Activated CD4-positive, alpha-beta T cell treated with anti-CD3 and anti-CD28 coated beads, Interleukin-2, amount 50 U/mL, for 48 hours (primary cell): ENCODE measurements at regions not wholly inside any gene's neighbourhood (a gene's known extent, or its start where the extent isn't known, plus 50 kb on each side); places are given as distances from the start of the nearest gene placed in this dataset.

Experiments used
- DNase-seq, 2 experiments: peaks; one replicate each; pipeline ENCODE4 v3.0.0-alpha.2; 2020

- DNase-seq: no peak
These were observed 51.4 kb downstream of the MARCHF4 start for GRCh38 chr2:216320852-216321251.

GRCh38 chr2:216319771-216320170 is 52.5 kb downstream of the MARCHF4 start:
- DNase-seq: no peak

- DNase-seq: no peak
These were observed 53.8 kb downstream of the MARCHF4 start for GRCh38 chr2:216318521-216318874.

- no peak for DNase-seq
These were observed 54.3 kb downstream of the MARCHF4 start for GRCh38 chr2:216317831-216318520.

GRCh38 chr2:216316743-216317142 is 55.5 kb downstream of the MARCHF4 start:
- no peak for DNase-seq

GRCh38 chr2:216315802-216316603 is 56.3 kb downstream of the MARCHF4 start:
- DNase-seq: no peak

- no peak for DNase-seq
These were observed 59.8 kb downstream of the MARCHF4 start for GRCh38 chr2:216312441-216312840.

GRCh38 chr2:216308576-216308975 is 63.7 kb downstream of the MARCHF4 start:
- DNase-seq: no peak

GRCh38 chr2:216307496-216307895 is 64.8 kb downstream of the MARCHF4 start:
- no peak for DNase-seq

GRCh38 chr2:216306868-216307267 is 65.4 kb downstream of the MARCHF4 start:
- no peak for DNase-seq

- DNase-seq: no peak
These were observed 66.7 kb downstream of the MARCHF4 start for GRCh38 chr2:216305574-216305973.

GRCh38 chr2:216302981-216303676 is 69.2 kb downstream of the MARCHF4 start:
- DNase-seq: no peak

- DNase-seq: no peak
These were observed 71.4 kb downstream of the MARCHF4 start for GRCh38 chr2:216300906-216301305.

GRCh38 chr2:216299588-216299987 is 72.7 kb downstream of the MARCHF4 start:
- DNase-seq: no peak

GRCh38 chr2:216298719-216299495 is 73.4 kb downstream of the MARCHF4 start:
- DNase-seq: no peak

- DNase-seq: no peak
These were observed 75.4 kb downstream of the MARCHF4 start for GRCh38 chr2:216296856-216297255.

GRCh38 chr2:216294305-216294704 is 78.0 kb downstream of the MARCHF4 start:
- no peak for DNase-seq

GRCh38 chr2:216293883-216294282 is 78.4 kb downstream of the MARCHF4 start:
- DNase-seq: no peak

- no peak for DNase-seq
These were observed 79.4 kb downstream of the MARCHF4 start for GRCh38 chr2:216292886-216293301.

- DNase-seq: no peak
These were observed 79.8 kb downstream of the MARCHF4 start for GRCh38 chr2:216292475-216292874.

GRCh38 chr2:216289470-216289869 is 82.8 kb downstream of the MARCHF4 start:
- no peak for DNase-seq

- no peak for DNase-seq
These were observed 85.0 kb downstream of the MARCHF4 start for GRCh38 chr2:216287251-216287650.

- no peak for DNase-seq
These were observed 85.6 kb downstream of the MARCHF4 start for GRCh38 chr2:216286616-216287231.
